ENCODE measurements at regions not wholly inside any gene's neighbourhood (a gene's known extent, or its start where the extent isn't known, plus 50 kb on each side); places are given as distances from the start of the nearest gene placed in this dataset.
"Not testable (repeated sequence)": the region's sequence is repeated elsewhere in the genome, so short reads cannot be mapped to it uniquely, and the experiment has no call there.

- not testable (repeated sequence) for DNase-seq (ENCODE audit: low read depth); H3K4me3 ChIP-seq (ENCODE audit: low read depth, low read length)
Measured at GRCh38 chr9:97248252-97248651, 59.2 kb upstream of the CCDC180 start.

- TF ChIP-seq, protein P1, sequence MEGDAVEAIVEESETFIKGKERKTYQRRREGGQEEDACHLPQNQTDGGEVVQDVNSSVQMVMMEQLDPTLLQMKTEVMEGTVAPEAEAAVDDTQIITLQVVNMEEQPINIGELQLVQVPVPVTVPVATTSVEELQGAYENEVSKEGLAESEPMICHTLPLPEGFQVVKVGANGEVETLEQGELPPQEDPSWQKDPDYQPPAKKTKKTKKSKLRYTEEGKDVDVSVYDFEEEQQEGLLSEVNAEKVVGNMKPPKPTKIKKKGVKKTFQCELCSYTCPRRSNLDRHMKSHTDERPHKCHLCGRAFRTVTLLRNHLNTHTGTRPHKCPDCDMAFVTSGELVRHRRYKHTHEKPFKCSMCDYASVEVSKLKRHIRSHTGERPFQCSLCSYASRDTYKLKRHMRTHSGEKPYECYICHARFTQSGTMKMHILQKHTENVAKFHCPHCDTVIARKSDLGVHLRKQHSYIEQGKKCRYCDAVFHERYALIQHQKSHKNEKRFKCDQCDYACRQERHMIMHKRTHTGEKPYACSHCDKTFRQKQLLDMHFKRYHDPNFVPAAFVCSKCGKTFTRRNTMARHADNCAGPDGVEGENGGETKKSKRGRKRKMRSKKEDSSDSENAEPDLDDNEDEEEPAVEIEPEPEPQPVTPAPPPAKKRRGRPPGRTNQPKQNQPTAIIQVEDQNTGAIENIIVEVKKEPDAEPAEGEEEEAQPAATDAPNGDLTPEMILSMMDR (conservative IDR thresholded peaks at IDR 0.05; ENCODE audit: low read depth, low read length), result no peak
- H3K4me3 ChIP-seq (ENCODE audit: low read depth, low read length), result no peak overlapping the region
- no peak for DNase-seq (ENCODE audit: low read depth)
Measured at GRCh38 chr9:97243606-97244005, 63.9 kb upstream of the CCDC180 start.

DNA sequence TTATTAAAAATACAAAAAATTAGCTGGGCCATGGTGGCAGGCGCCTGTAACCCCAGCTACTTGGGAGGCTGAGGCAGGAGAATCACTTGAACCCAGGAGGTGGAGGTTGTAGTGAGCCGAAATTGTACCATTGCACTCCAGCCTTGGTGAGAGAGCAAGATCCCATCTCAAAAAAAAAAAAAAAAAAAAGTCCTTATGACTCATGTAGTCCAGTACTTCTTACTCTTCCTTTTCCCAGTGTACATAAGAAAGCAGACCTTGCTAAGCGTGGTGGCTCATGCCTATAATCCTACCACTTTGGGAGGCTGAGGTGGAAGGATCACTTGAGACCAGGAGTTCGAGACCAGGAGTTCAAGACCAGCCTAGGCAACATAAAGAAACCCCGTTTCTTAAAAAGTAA is 66.0 kb upstream of the CCDC180 start:
- H3K4me3 ChIP-seq (ENCODE audit: low read depth, low read length); DNase-seq (ENCODE audit: low read depth): not testable (repeated sequence)

GRCh38 chr9:97237951-97238889 is 69.2 kb upstream of the CCDC180 start:
- H3K4me3 ChIP-seq (ENCODE audit: low read depth, low read length), result peak overlapping the region; percentile 72
- peak; percentile 46 for DNase-seq (ENCODE audit: low read depth)
- TF ChIP-seq, protein P1 (conservative IDR thresholded peaks at IDR 0.05; ENCODE audit: low read depth, low read length), result no peak

DNA sequence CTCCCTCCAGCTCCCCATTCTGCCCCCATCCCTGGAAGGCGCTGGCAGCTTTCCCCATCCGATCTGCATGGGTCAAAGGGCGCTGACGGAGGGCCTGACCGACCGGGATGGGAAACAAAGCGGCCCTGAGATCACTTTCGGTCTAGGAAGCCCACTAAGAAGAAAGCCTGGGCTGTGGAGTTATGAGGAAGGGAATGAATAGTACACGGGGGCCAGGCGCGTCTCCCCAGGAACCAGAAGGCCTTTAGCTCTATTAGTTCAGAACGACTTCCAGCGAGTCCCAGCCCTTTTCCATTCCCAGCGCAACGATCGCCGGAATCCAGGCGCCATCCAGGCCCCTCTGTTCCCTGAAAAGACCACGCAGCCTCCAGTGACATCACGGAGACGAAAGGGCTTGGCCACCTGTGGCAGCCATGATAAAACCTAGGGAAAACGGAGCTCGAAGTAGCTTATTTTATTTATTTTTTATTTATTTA is 70.1 kb upstream of the CCDC180 start:
- TF ChIP-seq, protein P1 (conservative IDR thresholded peaks at IDR 0.05; ENCODE audit: low read depth, low read length), result no peak
- DNase-seq (ENCODE audit: low read depth), result no peak
- H3K4me3 ChIP-seq (ENCODE audit: low read depth, low read length), result peak overlapping the region; percentile 72

- DNase-seq (ENCODE audit: low read depth); H3K4me3 ChIP-seq (ENCODE audit: low read depth, low read length): not testable (repeated sequence)
Measured at GRCh38 chr9:97233009-97233400, 74.5 kb upstream of the CCDC180 start.

- H3K4me3 ChIP-seq (ENCODE audit: low read depth, low read length); DNase-seq (ENCODE audit: low read depth): not testable (repeated sequence)
Measured at GRCh38 chr9:97232060-97233008, 75.1 kb upstream of the CCDC180 start.

GRCh38 chr9:97222393-97222792 is 85.1 kb upstream of the CCDC180 start:
- H3K4me3 ChIP-seq (ENCODE audit: low read depth, low read length); DNase-seq (ENCODE audit: low read depth): not testable (repeated sequence)

- H3K4me3 ChIP-seq (ENCODE audit: low read depth, low read length), result peak overlapping the region; percentile 55
- TF ChIP-seq, protein P1 (conservative IDR thresholded peaks at IDR 0.05; ENCODE audit: low read depth, low read length), result peak; percentile 11
- peak; percentile 10 for DNase-seq (ENCODE audit: low read depth)
Measured at GRCh38 chr9:97221478-97222355, 85.7 kb upstream of the CCDC180 start.

Measured in epithelial cell of proximal tubule (primary cell).